Thyroid gland (tissue), 4 donors: ENCODE measurements at regions not wholly inside any gene's neighbourhood (a gene's known extent, or its start where the extent isn't known, plus 50 kb on each side); places are given as distances from the start of the nearest gene placed in this dataset.
A peak's percentile ranks its signal among the peaks of the same experiment; 100 is the strongest.

Experiments used
- DNase-seq, 2 donors: peaks; one replicate each; pipeline ENCODE4 v3.0.0-alpha.2; 2019
- H3K27ac ChIP-seq, 3 donors: fragments of 200-600 bp; sonication (generic); 1 replicate in 2 of 3; 2 replicates in 1 of 3; pipeline ENCODE4 v1.5.1; 2016 to 2019; ENCODE audit warnings: mild to moderate bottlenecking in 1 of 3, moderate library complexity in 1 of 3
- H3K27me3 ChIP-seq: fragments of 200-600 bp; sonication (generic); one replicate; pipeline ENCODE4 v1.5.1; 2019
- H3K36me3 ChIP-seq, 2 donors: fragments of 200-600 bp; sonication (generic); one replicate each; pipeline ENCODE4 v1.5.1; 2016 to 2019
- H3K4me1 ChIP-seq, 2 donors: fragments of 200-600 bp; sonication (generic); one replicate each; pipeline ENCODE4 v1.5.1; 2017 to 2019
- H3K4me3 ChIP-seq, 3 donors: fragments of 200-600 bp; sonication (generic); replicated peaks in 1 of 3; 1 replicate in 2 of 3; 2 replicates in 1 of 3; pipeline ENCODE4 v1.5.1; 2016; ENCODE audit warnings: mild to moderate bottlenecking in 1 of 3
- H3K9me3 ChIP-seq: fragments of 200-600 bp; sonication (generic); one replicate; pipeline ENCODE4 v1.5.1; 2017
- POLR2A ChIP-seq, 2 donors: fragments of 450-650 bp; IDR thresholded peaks; one replicate each; pipeline ENCODE4 v1.6.1; 2017; ENCODE audit warnings: antibody characterized with exemption in 2 of 2, mild to moderate bottlenecking in 2 of 2, moderate library complexity in 1 of 2
- WGBS, 2 donors: methylation state at CpG; one replicate each; pipeline ENCODE4 v1.1.5; 2017; 5-methylcytosine and 5-hydroxymethylcytosine counted together
- intact Hi-C: fragments of 100-400 bp; cut with DNase I; formaldehyde crosslinking; loops from one replicate; pipeline ENCODE4 v1.15.1; 2023
- TF ChIP-seq, protein P1 (sequence below), 6 experiments: fragments of 200-600 bp in 3 of 6; fragments of 450-650 bp in 3 of 6; sonication (generic) in 3 of 6; IDR thresholded peaks; one replicate each; pipeline ENCODE4 v1.5.1; 2016 to 2019; ENCODE audit warnings: antibody characterized with exemption in 6 of 6, mild to moderate bottlenecking in 2 of 6, inconsistent platforms in 1 of 6, moderate library complexity in 1 of 6

- DNase-seq: no peak
- Histone ChIP-seq H3K27ac (no peak overlapping the region), H3K36me3 (no peaks in the 10 kb centered on the region), H3K4me1 (no peaks in the 10 kb centered on the region), H3K4me3 (no peak overlapping the region), H3K27me3 (no peaks in the 10 kb centered on the region), H3K9me3 (no peaks in the 10 kb centered on the region)
- intact Hi-C loops: no loop called here
- TF ChIP-seq POLR2A (IDR thresholded peaks at IDR 0.05): no peak
- TF ChIP-seq, protein P1, sequence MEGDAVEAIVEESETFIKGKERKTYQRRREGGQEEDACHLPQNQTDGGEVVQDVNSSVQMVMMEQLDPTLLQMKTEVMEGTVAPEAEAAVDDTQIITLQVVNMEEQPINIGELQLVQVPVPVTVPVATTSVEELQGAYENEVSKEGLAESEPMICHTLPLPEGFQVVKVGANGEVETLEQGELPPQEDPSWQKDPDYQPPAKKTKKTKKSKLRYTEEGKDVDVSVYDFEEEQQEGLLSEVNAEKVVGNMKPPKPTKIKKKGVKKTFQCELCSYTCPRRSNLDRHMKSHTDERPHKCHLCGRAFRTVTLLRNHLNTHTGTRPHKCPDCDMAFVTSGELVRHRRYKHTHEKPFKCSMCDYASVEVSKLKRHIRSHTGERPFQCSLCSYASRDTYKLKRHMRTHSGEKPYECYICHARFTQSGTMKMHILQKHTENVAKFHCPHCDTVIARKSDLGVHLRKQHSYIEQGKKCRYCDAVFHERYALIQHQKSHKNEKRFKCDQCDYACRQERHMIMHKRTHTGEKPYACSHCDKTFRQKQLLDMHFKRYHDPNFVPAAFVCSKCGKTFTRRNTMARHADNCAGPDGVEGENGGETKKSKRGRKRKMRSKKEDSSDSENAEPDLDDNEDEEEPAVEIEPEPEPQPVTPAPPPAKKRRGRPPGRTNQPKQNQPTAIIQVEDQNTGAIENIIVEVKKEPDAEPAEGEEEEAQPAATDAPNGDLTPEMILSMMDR (IDR thresholded peaks at IDR 0.05): no peak
Measured at GRCh38 chr7:9876053-9876452, 1097.6 kb upstream of the PHF14 start.

- no peak overlapping the region for H3K4me3 ChIP-seq
- H3K27me3 ChIP-seq: no peaks in the 10 kb centered on the region
- H3K36me3 ChIP-seq: no peaks in the 10 kb centered on the region
- WGBS, 2 donors: 55 to 80% methylated on average over 1 to 2 of the region's 2 CpGs
- no peak overlapping the region for H3K27ac ChIP-seq
- DNase-seq: peak in 1 of 2 donors; percentile 77
- no peaks in the 10 kb centered on the region for H3K4me1 ChIP-seq
- H3K9me3 ChIP-seq: no peaks in the 10 kb centered on the region
- TF ChIP-seq, protein P1 (IDR thresholded peaks at IDR 0.05): no peak
- TF ChIP-seq POLR2A (IDR thresholded peaks at IDR 0.05): no peak
- intact Hi-C loops: no loop called here
Measured at GRCh38 chr7:9889554-9889953, 1084.1 kb upstream of the PHF14 start.

GRCh38 chr7:9890092-9890491, 1083.6 kb upstream of the PHF14 start:
- no peak for DNase-seq
- WGBS, 2 donors: 82 to 90% methylated on average over 3 of the region's 3 CpGs
- intact Hi-C loops: no loop called here

GRCh38 chr7:9891056-9891455, 1082.6 kb upstream of the PHF14 start:
- no peak for DNase-seq
- TF ChIP-seq POLR2A (IDR thresholded peaks at IDR 0.05): no peak
- TF ChIP-seq, protein P1 (IDR thresholded peaks at IDR 0.05): no peak
- Histone ChIP-seq H3K27me3 (no peaks in the 10 kb centered on the region), H3K27ac (no peak overlapping the region), H3K36me3 (no peaks in the 10 kb centered on the region), H3K4me3 (no peak overlapping the region), H3K4me1 (no peaks in the 10 kb centered on the region), H3K9me3 (no peaks in the 10 kb centered on the region)
- intact Hi-C loops: no loop called here
- WGBS, 2 donors: 75 to 79% methylated on average over 3 of the region's 3 CpGs

More at GRCh38 chr7:9890092-9890491, 1083.6 kb upstream of the PHF14 start:
- Histone ChIP-seq H3K27me3 (no peaks in the 10 kb centered on the region), H3K9me3 (no peaks in the 10 kb centered on the region), H3K4me3 (no peak overlapping the region), H3K36me3 (no peaks in the 10 kb centered on the region), H3K27ac (no peak overlapping the region), H3K4me1 (no peaks in the 10 kb centered on the region)
- TF ChIP-seq, protein P1 (IDR thresholded peaks at IDR 0.05): no peak
- TF ChIP-seq POLR2A (IDR thresholded peaks at IDR 0.05): no peak

GRCh38 chr7:9900339-9900738, 1073.3 kb upstream of the PHF14 start:
- 78 to 83% methylated on average over 2 of the region's 2 CpGs for whole genome bisulfite sequencing, 2 donors
- DNase-seq: no peak
- H3K4me1 ChIP-seq: no peaks in the 10 kb centered on the region
- no peak overlapping the region for H3K4me3 ChIP-seq
- intact Hi-C loops: no loop called here
- no peak overlapping the region for H3K27ac ChIP-seq
- TF ChIP-seq, protein P1 (IDR thresholded peaks at IDR 0.05): no peak
- TF ChIP-seq POLR2A (IDR thresholded peaks at IDR 0.05): no peak
- H3K27me3 ChIP-seq: no peaks in the 10 kb centered on the region
- H3K36me3 ChIP-seq: no peaks in the 10 kb centered on the region
- H3K9me3 ChIP-seq: no peaks in the 10 kb centered on the region
